Memory B cell (primary cell): ENCODE measurements at regions not wholly inside any gene's neighbourhood (a gene's known extent, or its start where the extent isn't known, plus 50 kb on each side); places are given as distances from the start of the nearest gene placed in this dataset.
"Not testable (repeated sequence)": the region's sequence is repeated elsewhere in the genome, so short reads cannot be mapped to it uniquely, and the experiment has no call there.

Experiments used
- ATAC-seq: fragments of 150-1000 bp; cut with Tn5 transposase; 2 replicates; pipeline ENCODE4 v1.10.0; 2021; ENCODE audit warnings: low read depth, mild to moderate bottlenecking, moderate library complexity
- DNase-seq, 2 donors: peaks; one replicate each; pipeline ENCODE4 v3.0.0; 2022; ENCODE audit warnings: low spot score in 2 of 2
- H3K27ac Mint-ChIP-seq: one replicate; pipeline ENCODE4 v1.8.0; 2022; ENCODE audit warnings: mild to moderate bottlenecking, moderate library complexity, mixed read lengths
- H3K27me3 Mint-ChIP-seq: one replicate; pipeline ENCODE4 v1.8.0; 2022; ENCODE audit warnings: mixed read lengths
- H3K36me3 Mint-ChIP-seq: one replicate; pipeline ENCODE4 v1.8.0; 2022; ENCODE audit warnings: mild to moderate bottlenecking, mixed read lengths
- H3K4me1 Mint-ChIP-seq: one replicate; pipeline ENCODE4 v1.8.0; 2022; ENCODE audit warnings: mixed read lengths
- H3K4me3 Mint-ChIP-seq: one replicate; pipeline ENCODE4 v1.8.0; 2022; ENCODE audit warnings: mild to moderate bottlenecking, moderate library complexity, mixed read lengths
- H3K9me3 Mint-ChIP-seq: one replicate; pipeline ENCODE4 v1.8.0; 2022; ENCODE audit warnings: mixed read lengths

GRCh38 chr21:39082656-39083376 lies 100.4 kb downstream of the PSMG1 start:
- H3K4me3 Mint-ChIP-seq = no peak overlapping the region
- H3K27ac Mint-ChIP-seq = no peak overlapping the region
- DNase-seq (no peak), ATAC-seq (no peak)
- no peaks in the 10 kb centered on the region for H3K4me1 Mint-ChIP-seq
- H3K9me3 Mint-ChIP-seq = no peaks in the 10 kb centered on the region
- no peaks in the 10 kb centered on the region for H3K36me3 Mint-ChIP-seq
- H3K27me3 Mint-ChIP-seq = peaks cover 9% of the 10 kb centered on the region

GRCh38 chr21:39080366-39080765 lies 102.9 kb downstream of the PSMG1 start:
- H3K9me3 Mint-ChIP-seq = peaks cover 2% of the 10 kb centered on the region
- no peak overlapping the region for H3K4me3 Mint-ChIP-seq

GRCh38 chr21:39079617-39080016 lies 103.6 kb downstream of the PSMG1 start:
- Mint-ChIP-seq H3K4me1 (no peaks in the 10 kb centered on the region), H3K27me3 (peaks cover 8% of the 10 kb centered on the region), H3K9me3 (peaks cover 2% of the 10 kb centered on the region), H3K36me3 (no peaks in the 10 kb centered on the region), H3K27ac (no peak overlapping the region), H3K4me3 (no peak overlapping the region)
- ATAC-seq (no peak), DNase-seq (no peak)

More at GRCh38 chr21:39080366-39080765, 102.9 kb downstream of the PSMG1 start:
- H3K27ac Mint-ChIP-seq = no peak overlapping the region
- ATAC-seq (no peak), DNase-seq (no peak)
- no peaks in the 10 kb centered on the region for H3K36me3 Mint-ChIP-seq
- H3K4me1 Mint-ChIP-seq = no peaks in the 10 kb centered on the region
- H3K27me3 Mint-ChIP-seq = peaks cover 8% of the 10 kb centered on the region

- Mint-ChIP-seq H3K4me3 (no peak overlapping the region), H3K4me1 (no peaks in the 10 kb centered on the region), H3K9me3 (peaks cover 6% of the 10 kb centered on the region), H3K36me3 (no peaks in the 10 kb centered on the region), H3K27ac (no peak overlapping the region), H3K27me3 (peaks cover 7% of the 10 kb centered on the region)
- ATAC-seq = no peak
- DNase-seq = no peak
These were observed 104.8 kb downstream of the PSMG1 start for GRCh38 chr21:39078322-39079065.

GRCh38 chr21:39077876-39078275 lies 105.4 kb downstream of the PSMG1 start:
- Mint-ChIP-seq H3K27me3 (peaks cover 7% of the 10 kb centered on the region), H3K36me3 (no peaks in the 10 kb centered on the region), H3K27ac (no peak overlapping the region), H3K9me3 (peaks cover 6% of the 10 kb centered on the region), H3K4me1 (no peaks in the 10 kb centered on the region), H3K4me3 (no peak overlapping the region)
- DNase-seq (no peak), ATAC-seq (no peak)

GRCh38 chr21:39074508-39074907 lies 108.7 kb downstream of the PSMG1 start:
- DNase-seq (no peak), ATAC-seq (no peak)
- H3K27ac Mint-ChIP-seq = no peak overlapping the region
- no peak overlapping the region for H3K4me3 Mint-ChIP-seq
- H3K36me3 Mint-ChIP-seq = no peaks in the 10 kb centered on the region
- H3K4me1 Mint-ChIP-seq = no peaks in the 10 kb centered on the region
- peaks cover 6% of the 10 kb centered on the region for H3K9me3 Mint-ChIP-seq
- H3K27me3 Mint-ChIP-seq = peaks cover 8% of the 10 kb centered on the region

- peaks cover 8% of the 10 kb centered on the region for H3K27me3 Mint-ChIP-seq
- H3K36me3 Mint-ChIP-seq = no peaks in the 10 kb centered on the region
- H3K4me3 Mint-ChIP-seq = no peak overlapping the region
- DNase-seq (no peak), ATAC-seq (no peak)
- H3K9me3 Mint-ChIP-seq = peaks cover 8% of the 10 kb centered on the region
- no peak overlapping the region for H3K27ac Mint-ChIP-seq
- H3K4me1 Mint-ChIP-seq = no peaks in the 10 kb centered on the region
These were observed 109.5 kb downstream of the PSMG1 start for GRCh38 chr21:39073717-39074116.

GRCh38 chr21:39073063-39073462 lies 110.2 kb downstream of the PSMG1 start:
- Mint-ChIP-seq H3K9me3 (peaks cover 10% of the 10 kb centered on the region), H3K4me1 (no peaks in the 10 kb centered on the region), H3K36me3 (no peaks in the 10 kb centered on the region), H3K4me3 (no peak overlapping the region), H3K27ac (no peak overlapping the region), H3K27me3 (peaks cover 8% of the 10 kb centered on the region)
- no peak for ATAC-seq
- no peak for DNase-seq

GRCh38 chr21:39072468-39072867 lies 110.8 kb downstream of the PSMG1 start:
- peaks cover 8% of the 10 kb centered on the region for H3K27me3 Mint-ChIP-seq
- H3K4me1 Mint-ChIP-seq = no peaks in the 10 kb centered on the region
- no peak overlapping the region for H3K4me3 Mint-ChIP-seq
- ATAC-seq = no peak
- H3K9me3 Mint-ChIP-seq = peaks cover 10% of the 10 kb centered on the region
- no peaks in the 10 kb centered on the region for H3K36me3 Mint-ChIP-seq
- H3K27ac Mint-ChIP-seq = no peak overlapping the region
- DNase-seq = no peak

- H3K36me3 Mint-ChIP-seq = no peaks in the 10 kb centered on the region
- no peaks in the 10 kb centered on the region for H3K4me1 Mint-ChIP-seq
- no peak for DNase-seq
- no peak overlapping the region for H3K27ac Mint-ChIP-seq
- H3K9me3 Mint-ChIP-seq = peaks cover 10% of the 10 kb centered on the region
- no peak overlapping the region for H3K4me3 Mint-ChIP-seq
- no peak for ATAC-seq
- peaks cover 3% of the 10 kb centered on the region for H3K27me3 Mint-ChIP-seq
These were observed 111.5 kb downstream of the PSMG1 start for GRCh38 chr21:39071623-39072214.

- not testable (repeated sequence) for H3K27ac Mint-ChIP-seq, H3K36me3 Mint-ChIP-seq, H3K27me3 Mint-ChIP-seq, DNase-seq, ATAC-seq, H3K9me3 Mint-ChIP-seq, H3K4me3 Mint-ChIP-seq, H3K4me1 Mint-ChIP-seq
These were observed 113.4 kb downstream of the PSMG1 start for GRCh38 chr21:39069856-39070255.

- ATAC-seq = no peak
- DNase-seq = no peak
- Mint-ChIP-seq H3K27me3 (peaks cover 2% of the 10 kb centered on the region), H3K4me3 (no peak overlapping the region), H3K27ac (no peak overlapping the region), H3K9me3 (peaks cover 4% of the 10 kb centered on the region), H3K4me1 (no peaks in the 10 kb centered on the region), H3K36me3 (no peaks in the 10 kb centered on the region)
These were observed 116.1 kb downstream of the PSMG1 start for GRCh38 chr21:39066829-39067780.

- H3K36me3 Mint-ChIP-seq = no peaks in the 10 kb centered on the region
- H3K4me3 Mint-ChIP-seq = no peak overlapping the region
- peaks cover 4% of the 10 kb centered on the region for H3K9me3 Mint-ChIP-seq
- no peak overlapping the region for H3K27ac Mint-ChIP-seq
- ATAC-seq (no peak), DNase-seq (no peak)
- H3K27me3 Mint-ChIP-seq = peaks cover 9% of the 10 kb centered on the region
- no peaks in the 10 kb centered on the region for H3K4me1 Mint-ChIP-seq
These were observed 117.3 kb downstream of the PSMG1 start for GRCh38 chr21:39065917-39066316.
